ENCODE measurements at regions not wholly inside any gene's neighbourhood (a gene's known extent, or its start where the extent isn't known, plus 50 kb on each side); places are given as distances from the start of the nearest gene placed in this dataset.

GRCh38 chr2:75276093-75277029, 77.0 kb upstream of the TACR1 start:
- Histone ChIP-seq H3K9me3 (ENCODE audit: insufficient read depth, low read depth) (no peaks in the 10 kb centered on the region), H4K20me1 (ENCODE audit: insufficient read depth) (no peaks in the 10 kb centered on the region), H3K79me2 (ENCODE audit: low read depth) (no peaks in the 10 kb centered on the region), H2AFZ (no peak overlapping the region), H3K4me2 (peak overlapping the region; percentile 26; the same call in 1 of the 2 replicates), H3K9me2 (ENCODE audit: insufficient read depth) (no peaks in the 10 kb centered on the region), H3K27me3 (ENCODE audit: insufficient read depth, low read depth) (no peaks in the 10 kb centered on the region), H3K4me1 (replicated peaks; ENCODE audit: insufficient read depth) (peaks cover 14% of the 10 kb centered on the region), H3K27ac (no peak overlapping the region), H3K4me3 (no peak overlapping the region), H3K36me3 (ENCODE audit: low read depth) (0 out of 2 replicates have a peak, but pooled peaks cover 3% of the 10 kb centered on the region), H3F3A (ENCODE audit: insufficient read depth, low read depth) (no peaks in the 10 kb centered on the region)
- intact Hi-C loops (cut with micrococcal nuclease; ENCODE audit: unreplicated experiment), result no loop called here
- no peak for TF ChIP-seq EZH2 (IDR thresholded peaks at IDR 0.05; ENCODE audit: low read depth)
- TF ChIP-seq, protein P1, sequence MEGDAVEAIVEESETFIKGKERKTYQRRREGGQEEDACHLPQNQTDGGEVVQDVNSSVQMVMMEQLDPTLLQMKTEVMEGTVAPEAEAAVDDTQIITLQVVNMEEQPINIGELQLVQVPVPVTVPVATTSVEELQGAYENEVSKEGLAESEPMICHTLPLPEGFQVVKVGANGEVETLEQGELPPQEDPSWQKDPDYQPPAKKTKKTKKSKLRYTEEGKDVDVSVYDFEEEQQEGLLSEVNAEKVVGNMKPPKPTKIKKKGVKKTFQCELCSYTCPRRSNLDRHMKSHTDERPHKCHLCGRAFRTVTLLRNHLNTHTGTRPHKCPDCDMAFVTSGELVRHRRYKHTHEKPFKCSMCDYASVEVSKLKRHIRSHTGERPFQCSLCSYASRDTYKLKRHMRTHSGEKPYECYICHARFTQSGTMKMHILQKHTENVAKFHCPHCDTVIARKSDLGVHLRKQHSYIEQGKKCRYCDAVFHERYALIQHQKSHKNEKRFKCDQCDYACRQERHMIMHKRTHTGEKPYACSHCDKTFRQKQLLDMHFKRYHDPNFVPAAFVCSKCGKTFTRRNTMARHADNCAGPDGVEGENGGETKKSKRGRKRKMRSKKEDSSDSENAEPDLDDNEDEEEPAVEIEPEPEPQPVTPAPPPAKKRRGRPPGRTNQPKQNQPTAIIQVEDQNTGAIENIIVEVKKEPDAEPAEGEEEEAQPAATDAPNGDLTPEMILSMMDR (conservative IDR thresholded peaks at IDR 0.05), result no peak
- ChIA-PET POLR2A (ENCODE audit: unreplicated experiment) (interaction anchor here (0.5 kb wide), 1 partner anchor 21 kb away, joined by 3 read pairs; no protein-coding TSS in a partner anchor), CTCF (no interaction called here)
- BruUV-seq (replicated peaks), result no TSS peak
- no peak for DNase-seq

- no peak for DNase-seq
- Histone ChIP-seq H3K27me3 (ENCODE audit: insufficient read depth, low read depth) (no peaks in the 10 kb centered on the region), H4K20me1 (ENCODE audit: insufficient read depth) (no peaks in the 10 kb centered on the region), H3F3A (ENCODE audit: insufficient read depth, low read depth) (no peaks in the 10 kb centered on the region), H3K4me3 (no peak overlapping the region), H3K27ac (no peak overlapping the region), H3K9me3 (ENCODE audit: insufficient read depth, low read depth) (no peaks in the 10 kb centered on the region), H3K79me2 (ENCODE audit: low read depth) (no peaks in the 10 kb centered on the region), H3K4me2 (no peak overlapping the region), H3K9me2 (ENCODE audit: insufficient read depth) (no peaks in the 10 kb centered on the region), H3K36me3 (ENCODE audit: low read depth) (0 out of 2 replicates have a peak, but pooled peaks cover 3% of the 10 kb centered on the region), H2AFZ (no peak overlapping the region), H3K4me1 (replicated peaks; ENCODE audit: insufficient read depth) (peaks cover 14% of the 10 kb centered on the region)
- intact Hi-C loops (cut with micrococcal nuclease; ENCODE audit: unreplicated experiment), result no loop called here
- ChIA-PET CTCF (no interaction called here), POLR2A (ENCODE audit: unreplicated experiment) (no interaction called here)
- TF ChIP-seq, protein P1 (conservative IDR thresholded peaks at IDR 0.05), result no peak
- no peak for TF ChIP-seq EZH2 (IDR thresholded peaks at IDR 0.05; ENCODE audit: low read depth)
- BruUV-seq (replicated peaks), result no TSS peak
These were observed 75.6 kb upstream of the TACR1 start for GRCh38 chr2:75274936-75275335.

- no peak overlapping the region for H3K4me2 ChIP-seq
- TF ChIP-seq, protein P1 (conservative IDR thresholded peaks at IDR 0.05), result no peak
- no peak for TF ChIP-seq EZH2 (IDR thresholded peaks at IDR 0.05; ENCODE audit: low read depth)
- ChIA-PET POLR2A (ENCODE audit: unreplicated experiment) (no interaction called here), CTCF (no interaction called here)
- no peak overlapping the region for H3K27ac ChIP-seq
- H3K4me1 ChIP-seq (replicated peaks; ENCODE audit: insufficient read depth), result no peaks in the 10 kb centered on the region
- intact Hi-C loops (cut with micrococcal nuclease; ENCODE audit: unreplicated experiment), result no loop called here
- no peaks in the 10 kb centered on the region for H3K9me2 ChIP-seq (ENCODE audit: insufficient read depth)
- H4K20me1 ChIP-seq (ENCODE audit: insufficient read depth), result no peaks in the 10 kb centered on the region
- H2AFZ ChIP-seq, result no peak overlapping the region
- no TSS peak for BruUV-seq (replicated peaks)
- no peak overlapping the region for H3K4me3 ChIP-seq
- H3F3A ChIP-seq (ENCODE audit: insufficient read depth, low read depth), result no peaks in the 10 kb centered on the region
- no peaks in the 10 kb centered on the region for H3K36me3 ChIP-seq (ENCODE audit: low read depth)
- no peaks in the 10 kb centered on the region for H3K27me3 ChIP-seq (ENCODE audit: insufficient read depth, low read depth)
- DNase-seq, result no peak
- H3K79me2 ChIP-seq (ENCODE audit: low read depth), result no peaks in the 10 kb centered on the region
- H3K9me3 ChIP-seq (ENCODE audit: insufficient read depth, low read depth), result no peaks in the 10 kb centered on the region
These were observed 68.8 kb upstream of the TACR1 start for GRCh38 chr2:75268112-75268511.

All from PC-9 (cell line).